ENCODE measurements at regions not wholly inside any gene's neighbourhood (a gene's known extent, or its start where the extent isn't known, plus 50 kb on each side); places are given as distances from the start of the nearest gene placed in this dataset.

GRCh38 chr6:79420054-79420453, 117.2 kb downstream of the LCA5 start:
- peaks cover 3% of the 10 kb centered on the region for H3K4me1 Mint-ChIP-seq (ENCODE audit: low read depth, unreplicated experiment)
- FAIRE-seq (no peak), DNase-seq (ENCODE audit: low read depth) (no peak)
- Histone ChIP-seq H3K9ac (ENCODE audit: low read length) (no peak overlapping the region), H3K4me1 (ENCODE audit: insufficient read depth, low read length) (peaks cover 9% of the 10 kb centered on the region), H3K79me2 (ENCODE audit: insufficient read depth, low read length) (no peaks in the 10 kb centered on the region), H3K9me3 (ENCODE audit: insufficient read depth, low read depth, low read length) (no peaks in the 10 kb centered on the region), H3K4me3 (ENCODE audit: insufficient read depth, low read depth, low read length) (no peak overlapping the region), H3K36me3 (ENCODE audit: insufficient read depth, low read length) (no peaks in the 10 kb centered on the region), H2AFZ (ENCODE audit: low read depth, low read length) (no peak overlapping the region), H3K4me2 (ENCODE audit: low read length) (no peak overlapping the region), H4K20me1 (ENCODE audit: insufficient read depth, low read length) (no peaks in the 10 kb centered on the region), H3K27ac (ENCODE audit: low read depth, low read length) (no peak overlapping the region), H3K27me3 (ENCODE audit: insufficient read depth, low read length) (no peaks in the 10 kb centered on the region)
- H3K27ac Mint-ChIP-seq (ENCODE audit: unreplicated experiment), result no peak overlapping the region
- TF ChIP-seq CTCF (IDR thresholded peaks at IDR 0.05; ENCODE audit: insufficient read depth, low read depth, low read length) (no peak), EZH2 (IDR thresholded peaks at IDR 0.05; ENCODE audit: insufficient read depth, low read length) (no peak)
- no peaks in the 10 kb centered on the region for H3K27me3 Mint-ChIP-seq (ENCODE audit: low read depth, unreplicated experiment)
- H3K9me3 Mint-ChIP-seq (ENCODE audit: unreplicated experiment), result no peaks in the 10 kb centered on the region
- H3K36me3 Mint-ChIP-seq (ENCODE audit: low read depth, unreplicated experiment), result no peaks in the 10 kb centered on the region
- no peak overlapping the region for H3K4me3 Mint-ChIP-seq (ENCODE audit: unreplicated experiment)

- Histone ChIP-seq H3K27me3 (ENCODE audit: insufficient read depth, low read length) (no peaks in the 10 kb centered on the region), H3K4me3 (ENCODE audit: insufficient read depth, low read depth, low read length) (no peak overlapping the region), H3K9me3 (ENCODE audit: insufficient read depth, low read depth, low read length) (no peaks in the 10 kb centered on the region), H3K27ac (ENCODE audit: low read depth, low read length) (no peak overlapping the region), H3K79me2 (ENCODE audit: insufficient read depth, low read length) (no peaks in the 10 kb centered on the region), H4K20me1 (ENCODE audit: insufficient read depth, low read length) (no peaks in the 10 kb centered on the region), H3K36me3 (ENCODE audit: insufficient read depth, low read length) (no peaks in the 10 kb centered on the region), H3K9ac (ENCODE audit: low read length) (no peak overlapping the region), H2AFZ (ENCODE audit: low read depth, low read length) (no peak overlapping the region), H3K4me1 (ENCODE audit: insufficient read depth, low read length) (peaks cover 7% of the 10 kb centered on the region), H3K4me2 (ENCODE audit: low read length) (no peak overlapping the region)
- Mint-ChIP-seq H3K4me3 (ENCODE audit: unreplicated experiment) (no peak overlapping the region), H3K27me3 (ENCODE audit: low read depth, unreplicated experiment) (no peaks in the 10 kb centered on the region), H3K36me3 (ENCODE audit: low read depth, unreplicated experiment) (no peaks in the 10 kb centered on the region), H3K4me1 (ENCODE audit: low read depth, unreplicated experiment) (peaks cover 6% of the 10 kb centered on the region), H3K9me3 (ENCODE audit: unreplicated experiment) (no peaks in the 10 kb centered on the region), H3K27ac (ENCODE audit: unreplicated experiment) (no peak overlapping the region)
- TF ChIP-seq CTCF (IDR thresholded peaks at IDR 0.05; ENCODE audit: insufficient read depth, low read depth, low read length) (no peak), EZH2 (IDR thresholded peaks at IDR 0.05; ENCODE audit: insufficient read depth, low read length) (no peak)
- DNase-seq (ENCODE audit: low read depth) (no peak), FAIRE-seq (no peak)
Measured at GRCh38 chr6:79416931-79417330, 120.3 kb downstream of the LCA5 start.

DNA sequence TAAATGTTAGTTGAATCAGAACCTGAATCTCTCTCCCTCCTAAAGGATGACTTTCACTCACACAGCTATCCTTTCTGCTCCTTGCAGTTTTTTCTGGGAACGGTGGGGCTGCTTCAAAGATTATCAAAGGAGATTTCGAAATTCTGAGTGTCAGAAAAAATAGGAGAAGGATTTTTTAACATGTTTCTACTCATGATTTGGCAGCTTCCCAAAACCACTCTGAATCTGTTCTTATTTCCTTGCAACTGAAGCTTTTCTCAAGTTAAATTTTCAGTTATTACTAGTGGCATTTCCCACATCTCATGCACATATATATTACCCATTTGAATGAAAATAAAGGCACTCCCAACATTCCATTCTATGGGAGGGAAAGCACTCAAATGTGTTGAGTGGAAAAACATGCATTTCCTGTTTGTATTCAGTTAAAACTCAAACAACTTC, 123.6 kb downstream of the LCA5 start:
- no peak overlapping the region for H3K4me3 ChIP-seq (ENCODE audit: insufficient read depth, low read depth, low read length)
- H3K4me1 ChIP-seq (ENCODE audit: insufficient read depth, low read length), result no peaks in the 10 kb centered on the region
- H3K9me3 ChIP-seq (ENCODE audit: insufficient read depth, low read depth, low read length), result no peaks in the 10 kb centered on the region
- Mint-ChIP-seq H3K4me1 (ENCODE audit: low read depth, unreplicated experiment) (peaks cover 6% of the 10 kb centered on the region), H3K27me3 (ENCODE audit: low read depth, unreplicated experiment) (no peaks in the 10 kb centered on the region), H3K36me3 (ENCODE audit: low read depth, unreplicated experiment) (no peaks in the 10 kb centered on the region), H3K9me3 (ENCODE audit: unreplicated experiment) (no peaks in the 10 kb centered on the region), H3K27ac (ENCODE audit: unreplicated experiment) (peak overlapping the region; percentile 12), H3K4me3 (ENCODE audit: unreplicated experiment) (no peak overlapping the region)
- no peaks in the 10 kb centered on the region for H4K20me1 ChIP-seq (ENCODE audit: insufficient read depth, low read length)
- no peaks in the 10 kb centered on the region for H3K36me3 ChIP-seq (ENCODE audit: insufficient read depth, low read length)
- no peak overlapping the region for H3K9ac ChIP-seq (ENCODE audit: low read length)
- no peak overlapping the region for H3K4me2 ChIP-seq (ENCODE audit: low read length)
- DNase-seq (ENCODE audit: low read depth), result peak; percentile 26
- FAIRE-seq, result no peak
- no peak overlapping the region for H3K27ac ChIP-seq (ENCODE audit: low read depth, low read length)
- H3K79me2 ChIP-seq (ENCODE audit: insufficient read depth, low read length), result no peaks in the 10 kb centered on the region
- TF ChIP-seq CTCF (IDR thresholded peaks at IDR 0.05; ENCODE audit: insufficient read depth, low read depth, low read length), result no peak
- TF ChIP-seq EZH2 (IDR thresholded peaks at IDR 0.05; ENCODE audit: insufficient read depth, low read length), result no peak
- no peak overlapping the region for H2AFZ ChIP-seq (ENCODE audit: low read depth, low read length)
- no peaks in the 10 kb centered on the region for H3K27me3 ChIP-seq (ENCODE audit: insufficient read depth, low read length)

Measured in astrocyte (in vitro differentiated cells and primary cell).